Keratinocyte (primary cell): ENCODE measurements at regions not wholly inside any gene's neighbourhood (a gene's known extent, or its start where the extent isn't known, plus 50 kb on each side); places are given as distances from the start of the nearest gene placed in this dataset.

Experiments
- DNase-seq: peaks from one replicate; pipeline ENCODE4 v3.0.0-alpha.2; 2011; ENCODE audit warnings: low read depth, missing footprints, low spot score
- FAIRE-seq: peaks from 2 replicates; lab custom pipeline; 2011; peaks lifted over from hg19 to GRCh38; lab: Jason Lieb, UNC
- H2AFZ ChIP-seq: 2 replicates; pipeline ENCODE4 v1.6.0; 2012; ENCODE audit warnings: low read length, control low read depth, inconsistent platforms; ENCODE audit not compliant: control insufficient read depth
- H3K27ac ChIP-seq: 2 replicates; pipeline ENCODE4 v1.5.1; 2011; ENCODE audit warnings: low read length; ENCODE audit not compliant: control insufficient read depth, insufficient read depth
- H3K27me3 ChIP-seq: 3 replicates; pipeline ENCODE4 v1.6.0; 2011; ENCODE audit warnings: low read length; ENCODE audit not compliant: control insufficient read depth, insufficient read depth; ENCODE audit errors: extremely low read depth
- H3K36me3 ChIP-seq, 2 experiments: 2 replicates in 1 of 2; 3 replicates in 1 of 2; pipeline ENCODE4 v1.5.1; 2011; ENCODE audit warnings: low read length in 2 of 2, mild to moderate bottlenecking in 1 of 2; ENCODE audit not compliant: control insufficient read depth in 2 of 2, insufficient read depth in 2 of 2; ENCODE audit errors: extremely low read depth in 1 of 2
- H3K4me1 ChIP-seq: 3 replicates; pipeline ENCODE4 v1.5.1; 2011; ENCODE audit warnings: low read length; ENCODE audit not compliant: control insufficient read depth, insufficient read depth; ENCODE audit errors: extremely low read depth
- H3K4me2 ChIP-seq: 3 replicates; pipeline ENCODE4 v1.6.0; 2011; ENCODE audit warnings: low read depth, low read length; ENCODE audit not compliant: control insufficient read depth, insufficient read depth; ENCODE audit errors: extremely low read depth
- H3K4me3 ChIP-seq, 3 experiments: fragments of 200-600 bp in 1 of 3; sonication (generic) in 1 of 3; 2 replicates in 2 of 3; 3 replicates in 1 of 3; pipeline ENCODE4 v1.5.1; 2011 to 2016; ENCODE audit warnings: low read length in 3 of 3, mild to moderate bottlenecking in 3 of 3, control low read depth in 2 of 3, inconsistent platforms in 1 of 3, low read depth in 1 of 3, mixed read lengths in 1 of 3, mixed run types in 1 of 3, moderate library complexity in 1 of 3; ENCODE audit not compliant: control insufficient read depth in 2 of 3, insufficient read depth in 2 of 3; ENCODE audit errors: extremely low read depth in 1 of 3
- H3K79me2 ChIP-seq: 2 replicates; pipeline ENCODE4 v1.6.0; 2012; ENCODE audit warnings: low read length; ENCODE audit not compliant: control insufficient read depth, insufficient read depth
- H3K9ac ChIP-seq: 3 replicates; pipeline ENCODE4 v1.6.0; 2011; ENCODE audit warnings: low read length; ENCODE audit not compliant: control insufficient read depth, insufficient read depth; ENCODE audit errors: extremely low read depth
- H3K9me1 ChIP-seq: 3 replicates; pipeline ENCODE4 v1.6.0; 2011; ENCODE audit warnings: low read length; ENCODE audit not compliant: control insufficient read depth, insufficient read depth; ENCODE audit errors: extremely low read depth
- H3K9me3 ChIP-seq: 2 replicates; pipeline ENCODE4 v1.5.1; 2012; ENCODE audit warnings: low read depth, low read length; ENCODE audit not compliant: control insufficient read depth
- H4K20me1 ChIP-seq: 3 replicates; pipeline ENCODE4 v1.6.0; 2011; ENCODE audit warnings: low read length; ENCODE audit not compliant: control insufficient read depth, insufficient read depth; ENCODE audit errors: extremely low read depth
- EZH2 ChIP-seq: IDR thresholded peaks from one replicate; pipeline ENCODE4 v1.6.1; 2012; ENCODE audit warnings: inconsistent platforms, mild to moderate bottlenecking, low read length, moderate library complexity
- dilution Hi-C: fragments of 300-500 bp; cut with MboI; formaldehyde crosslinking; loops from one replicate; pipeline ENCODE4 v1.7.0; 2020; ENCODE audit warnings: low sequenced_read_pairs; ENCODE audit not compliant: extremely low pct_ligation_motif_present
- TF ChIP-seq, protein P1 (sequence below), 3 experiments: IDR thresholded peaks in 1 of 3; conservative IDR thresholded peaks in 1 of 3; optimal IDR thresholded peaks in 1 of 3; 2 replicates in 2 of 3; 3 replicates in 1 of 3; pipeline versions ENCODE3 to v1.5.1; 2011; ENCODE audit warnings: low read length in 3 of 3, mild to moderate bottlenecking in 3 of 3, moderate library complexity in 2 of 3, control low read depth in 1 of 3, inconsistent platforms in 1 of 3; ENCODE audit not compliant: insufficient read depth in 2 of 3; ENCODE audit errors: extremely low read depth in 1 of 3

DNA sequence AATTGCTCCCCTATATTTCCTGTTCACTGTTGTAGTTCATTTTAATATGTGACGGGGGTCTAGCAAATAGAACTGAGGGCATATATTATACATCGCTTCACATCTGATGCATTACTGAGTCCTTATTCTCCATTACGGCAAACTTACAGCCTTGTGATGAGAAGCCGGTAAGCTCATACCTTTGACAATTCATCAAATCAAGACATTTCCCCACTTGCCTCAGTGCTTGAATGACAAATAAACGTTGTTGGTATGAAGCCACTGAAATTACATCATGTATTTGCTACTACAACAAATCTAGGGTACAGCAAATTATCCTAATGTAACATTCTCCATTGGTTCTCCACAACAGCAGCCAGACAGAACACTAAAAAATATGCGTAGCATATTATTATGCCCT, 1999.8 kb downstream of the LRRC4C start:
- no peaks in the 10 kb centered on the region for H3K9me1 ChIP-seq
- H3K9me3 ChIP-seq: no peaks in the 10 kb centered on the region
- H3K4me2 ChIP-seq: no peak overlapping the region

DNA sequence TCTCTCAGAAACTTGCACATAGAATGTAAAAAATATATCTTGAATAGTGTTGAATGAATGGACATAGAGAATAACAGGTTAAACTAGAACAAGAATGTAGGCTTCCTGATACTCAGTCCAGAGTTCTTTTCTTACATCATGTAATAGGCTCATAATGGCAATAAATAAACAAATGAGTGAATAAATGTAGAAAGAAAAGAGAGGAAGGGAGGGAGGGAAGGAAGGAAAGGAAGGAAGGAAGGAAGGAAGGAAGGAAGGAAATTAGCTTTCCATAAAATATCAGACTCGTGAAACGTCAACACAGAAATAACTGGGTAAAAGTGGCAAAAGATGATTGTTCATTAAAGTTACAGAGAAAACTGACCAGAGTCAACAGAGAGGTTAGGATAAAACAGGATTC, 2001.0 kb downstream of the LRRC4C start:
- Histone ChIP-seq H2AFZ (no peak overlapping the region), H3K27me3 (no peaks in the 10 kb centered on the region), H3K4me2 (no peak overlapping the region), H3K9ac (no peak overlapping the region), H4K20me1 (no peaks in the 10 kb centered on the region), H3K9me3 (no peaks in the 10 kb centered on the region), H3K79me2 (no peaks in the 10 kb centered on the region), H3K4me1 (no peaks in the 10 kb centered on the region), H3K4me3 (no peak overlapping the region), H3K9me1 (no peaks in the 10 kb centered on the region), H3K27ac (no peak overlapping the region), H3K36me3 (no peaks in the 10 kb centered on the region)
- no peak for DNase-seq
- no peak for TF ChIP-seq EZH2
- TF ChIP-seq, protein P1, sequence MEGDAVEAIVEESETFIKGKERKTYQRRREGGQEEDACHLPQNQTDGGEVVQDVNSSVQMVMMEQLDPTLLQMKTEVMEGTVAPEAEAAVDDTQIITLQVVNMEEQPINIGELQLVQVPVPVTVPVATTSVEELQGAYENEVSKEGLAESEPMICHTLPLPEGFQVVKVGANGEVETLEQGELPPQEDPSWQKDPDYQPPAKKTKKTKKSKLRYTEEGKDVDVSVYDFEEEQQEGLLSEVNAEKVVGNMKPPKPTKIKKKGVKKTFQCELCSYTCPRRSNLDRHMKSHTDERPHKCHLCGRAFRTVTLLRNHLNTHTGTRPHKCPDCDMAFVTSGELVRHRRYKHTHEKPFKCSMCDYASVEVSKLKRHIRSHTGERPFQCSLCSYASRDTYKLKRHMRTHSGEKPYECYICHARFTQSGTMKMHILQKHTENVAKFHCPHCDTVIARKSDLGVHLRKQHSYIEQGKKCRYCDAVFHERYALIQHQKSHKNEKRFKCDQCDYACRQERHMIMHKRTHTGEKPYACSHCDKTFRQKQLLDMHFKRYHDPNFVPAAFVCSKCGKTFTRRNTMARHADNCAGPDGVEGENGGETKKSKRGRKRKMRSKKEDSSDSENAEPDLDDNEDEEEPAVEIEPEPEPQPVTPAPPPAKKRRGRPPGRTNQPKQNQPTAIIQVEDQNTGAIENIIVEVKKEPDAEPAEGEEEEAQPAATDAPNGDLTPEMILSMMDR (optimal IDR thresholded peaks at IDR 0.05 in 1 of 3, IDR thresholded peaks at IDR 0.05 in 1 of 3, conservative IDR thresholded peaks at IDR 0.05 in 1 of 3; ENCODE audit: extremely low read depth in 1 of 3, insufficient read depth in 2 of 3, low read length in 3 of 3): no peak
- dilution Hi-C loops: no loop called here
- no peak for FAIRE-seq

More for the DNA sequence above, 1999.8 kb downstream of the LRRC4C start:
- no peaks in the 10 kb centered on the region for H3K79me2 ChIP-seq
- FAIRE-seq (no peak), DNase-seq (no peak)
- no peaks in the 10 kb centered on the region for H3K4me1 ChIP-seq
- no peak for TF ChIP-seq EZH2
- TF ChIP-seq, protein P1 (optimal IDR thresholded peaks at IDR 0.05 in 1 of 3, IDR thresholded peaks at IDR 0.05 in 1 of 3, conservative IDR thresholded peaks at IDR 0.05 in 1 of 3; ENCODE audit: extremely low read depth in 1 of 3, insufficient read depth in 2 of 3, low read length in 3 of 3): no peak
- no peaks in the 10 kb centered on the region for H3K36me3 ChIP-seq
- no peak overlapping the region for H2AFZ ChIP-seq
- dilution Hi-C loops: no loop called here
- H4K20me1 ChIP-seq: no peaks in the 10 kb centered on the region
- H3K27ac ChIP-seq: no peak overlapping the region
- H3K27me3 ChIP-seq: no peaks in the 10 kb centered on the region
- no peak overlapping the region for H3K9ac ChIP-seq
- H3K4me3 ChIP-seq: no peak overlapping the region
